ENCODE measurements at regions not wholly inside any gene's neighbourhood (a gene's known extent, or its start where the extent isn't known, plus 50 kb on each side); places are given as distances from the start of the nearest gene placed in this dataset.

- TF ChIP-seq, protein P1, sequence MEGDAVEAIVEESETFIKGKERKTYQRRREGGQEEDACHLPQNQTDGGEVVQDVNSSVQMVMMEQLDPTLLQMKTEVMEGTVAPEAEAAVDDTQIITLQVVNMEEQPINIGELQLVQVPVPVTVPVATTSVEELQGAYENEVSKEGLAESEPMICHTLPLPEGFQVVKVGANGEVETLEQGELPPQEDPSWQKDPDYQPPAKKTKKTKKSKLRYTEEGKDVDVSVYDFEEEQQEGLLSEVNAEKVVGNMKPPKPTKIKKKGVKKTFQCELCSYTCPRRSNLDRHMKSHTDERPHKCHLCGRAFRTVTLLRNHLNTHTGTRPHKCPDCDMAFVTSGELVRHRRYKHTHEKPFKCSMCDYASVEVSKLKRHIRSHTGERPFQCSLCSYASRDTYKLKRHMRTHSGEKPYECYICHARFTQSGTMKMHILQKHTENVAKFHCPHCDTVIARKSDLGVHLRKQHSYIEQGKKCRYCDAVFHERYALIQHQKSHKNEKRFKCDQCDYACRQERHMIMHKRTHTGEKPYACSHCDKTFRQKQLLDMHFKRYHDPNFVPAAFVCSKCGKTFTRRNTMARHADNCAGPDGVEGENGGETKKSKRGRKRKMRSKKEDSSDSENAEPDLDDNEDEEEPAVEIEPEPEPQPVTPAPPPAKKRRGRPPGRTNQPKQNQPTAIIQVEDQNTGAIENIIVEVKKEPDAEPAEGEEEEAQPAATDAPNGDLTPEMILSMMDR (IDR thresholded peaks at IDR 0.05; ENCODE audit: extremely low read depth, insufficient read depth, missing control alignments) = no peak
- no peak for DNase-seq (ENCODE audit: low spot score)
- in situ Hi-C loops (cut with MboI; ENCODE audit: low pct_unique_long_range_greater_than_20kb, low sequenced_read_pairs, unreplicated experiment) = no loop called here
These were observed 135.9 kb upstream of the ADRA1D start for GRCh38 chr20:4384961-4385360.

DNA sequence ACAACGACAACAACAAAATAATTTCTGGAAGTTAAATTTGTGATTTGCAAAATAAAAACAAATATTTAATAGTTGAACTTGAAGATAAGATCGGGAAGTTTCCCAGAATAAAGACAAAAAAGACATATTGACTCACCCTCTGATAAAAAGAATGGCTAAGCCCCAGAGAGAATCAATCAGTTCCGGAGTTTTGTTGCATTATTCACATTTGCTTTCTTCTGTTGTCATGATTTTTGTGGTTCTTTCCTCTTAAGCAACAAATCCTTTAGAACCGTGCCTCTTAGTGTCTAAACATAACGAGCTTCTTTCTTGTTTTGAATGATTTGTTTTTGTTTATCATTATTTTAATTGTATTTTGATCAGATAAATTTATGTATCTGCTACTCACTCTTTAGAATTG lies 134.9 kb upstream of the ADRA1D start:
- in situ Hi-C loops (cut with MboI; ENCODE audit: low pct_unique_long_range_greater_than_20kb, low sequenced_read_pairs, unreplicated experiment) = no loop called here
- TF ChIP-seq, protein P1 (IDR thresholded peaks at IDR 0.05; ENCODE audit: extremely low read depth, insufficient read depth, missing control alignments) = no peak
- no peak for DNase-seq (ENCODE audit: low spot score)

DNA sequence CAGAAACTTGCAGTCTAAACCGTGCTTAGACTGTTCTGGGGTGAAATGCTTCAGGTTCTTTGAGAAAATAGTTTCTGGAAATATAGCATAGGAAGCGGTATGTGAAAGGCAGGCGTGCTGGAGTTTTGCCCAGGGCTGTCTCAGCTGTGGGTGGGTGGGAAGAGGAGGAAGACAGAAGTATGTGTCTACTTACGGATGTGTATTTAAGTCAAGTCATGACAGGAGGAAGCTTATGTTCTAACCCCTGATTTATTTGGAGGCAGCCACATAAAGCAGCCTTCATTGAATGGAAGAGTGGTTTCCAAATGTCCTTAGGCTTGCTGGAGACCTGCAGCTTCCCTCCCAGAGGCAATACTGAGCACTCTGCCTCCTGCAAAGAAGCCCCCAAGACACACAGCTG lies 126.8 kb upstream of the ADRA1D start:
- in situ Hi-C loops (cut with MboI; ENCODE audit: low pct_unique_long_range_greater_than_20kb, low sequenced_read_pairs, unreplicated experiment) = no loop called here
- no peak for DNase-seq (ENCODE audit: low spot score)
- TF ChIP-seq, protein P1 (IDR thresholded peaks at IDR 0.05; ENCODE audit: extremely low read depth, insufficient read depth, missing control alignments) = no peak

GRCh38 chr20:4373454-4373853 lies 124.4 kb upstream of the ADRA1D start:
- no peak for DNase-seq (ENCODE audit: low spot score)
- in situ Hi-C loops (cut with MboI; ENCODE audit: low pct_unique_long_range_greater_than_20kb, low sequenced_read_pairs, unreplicated experiment) = no loop called here
- TF ChIP-seq, protein P1 (IDR thresholded peaks at IDR 0.05; ENCODE audit: extremely low read depth, insufficient read depth, missing control alignments) = no peak

DNA sequence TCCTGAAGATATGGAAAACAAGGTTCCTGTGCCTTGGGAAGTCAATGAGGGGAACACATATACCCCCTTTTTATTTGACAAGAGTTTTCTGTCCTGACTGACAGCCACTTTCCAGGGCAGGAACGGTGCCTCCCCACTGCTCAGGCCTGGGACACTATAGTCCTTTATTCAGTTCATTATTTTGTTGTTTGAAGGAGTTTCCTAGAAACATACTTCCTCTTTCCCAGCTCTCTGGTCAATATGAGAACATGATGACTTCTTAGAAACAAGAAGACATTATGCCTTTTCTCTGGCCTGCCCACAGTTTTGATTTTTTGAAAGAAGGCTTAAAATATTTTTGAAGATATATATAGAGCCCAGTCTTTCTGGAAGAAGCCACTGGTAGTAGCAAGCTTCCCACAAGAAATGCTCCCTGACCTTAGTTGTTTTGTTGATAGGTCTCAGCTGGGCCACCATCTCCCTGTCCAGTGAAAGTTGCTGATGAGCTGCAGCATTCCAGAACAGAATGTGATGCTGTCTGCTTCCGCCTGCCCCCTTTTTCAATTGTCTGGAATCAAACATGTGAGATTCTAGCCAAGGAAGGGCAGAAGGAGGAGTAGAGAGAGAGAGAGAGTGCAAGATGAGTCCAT lies 122.7 kb upstream of the ADRA1D start:
- TF ChIP-seq, protein P1 (IDR thresholded peaks at IDR 0.05; ENCODE audit: extremely low read depth, insufficient read depth, missing control alignments) = no peak
- DNase-seq (ENCODE audit: low spot score) = no peak
- in situ Hi-C loops (cut with MboI; ENCODE audit: low pct_unique_long_range_greater_than_20kb, low sequenced_read_pairs, unreplicated experiment) = no loop called here

DNA sequence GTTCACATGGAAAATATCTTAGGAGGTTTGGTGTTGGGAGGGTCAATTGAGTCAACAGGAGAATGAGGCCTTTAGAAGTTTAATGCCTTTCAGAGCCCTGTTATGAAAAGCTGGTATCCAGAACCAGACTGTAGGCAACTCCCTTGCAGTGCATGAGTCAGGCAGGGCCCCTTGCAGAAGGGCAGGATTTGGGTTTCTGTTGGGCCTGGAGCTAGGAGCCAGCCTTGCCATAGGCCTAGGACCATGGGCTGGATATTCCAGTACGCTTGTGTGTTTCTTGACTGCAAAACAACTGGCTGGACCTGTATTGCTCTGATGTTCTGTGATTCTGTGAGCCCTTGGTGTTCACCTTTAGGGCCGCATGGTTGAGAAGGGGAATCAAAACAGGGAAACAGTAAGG lies 121.8 kb upstream of the ADRA1D start:
- TF ChIP-seq, protein P1 (IDR thresholded peaks at IDR 0.05; ENCODE audit: extremely low read depth, insufficient read depth, missing control alignments) = no peak
- no peak for DNase-seq (ENCODE audit: low spot score)
- in situ Hi-C loops (cut with MboI; ENCODE audit: low pct_unique_long_range_greater_than_20kb, low sequenced_read_pairs, unreplicated experiment) = no loop called here

- DNase-seq (ENCODE audit: low spot score) = peak; percentile 17
- in situ Hi-C loops (cut with MboI; ENCODE audit: low pct_unique_long_range_greater_than_20kb, low sequenced_read_pairs, unreplicated experiment) = no loop called here
- TF ChIP-seq, protein P1 (IDR thresholded peaks at IDR 0.05; ENCODE audit: extremely low read depth, insufficient read depth, missing control alignments) = no peak
These were observed 120.7 kb upstream of the ADRA1D start for GRCh38 chr20:4369798-4370124.

All from GM13977 (cell line).